BE2C (cell line): ENCODE measurements at regions not wholly inside any gene's neighbourhood (a gene's known extent, or its start where the extent isn't known, plus 50 kb on each side); places are given as distances from the start of the nearest gene placed in this dataset.

Experiments used
- DNase-seq: peaks from one replicate; pipeline ENCODE4 v3.0.0-alpha.2; 2020
- H3K27me3 ChIP-seq: fragments of 250-450 bp; sonication (Bioruptor Pico); 2 replicates; pipeline ENCODE4 v1.5.1; 2020; ENCODE audit warnings: mild to moderate bottlenecking
- H3K36me3 ChIP-seq: fragments of 250-450 bp; sonication (Bioruptor Pico); 2 replicates; pipeline ENCODE4 v1.5.1; 2020; ENCODE audit warnings: mild to moderate bottlenecking
- H3K4me1 ChIP-seq: fragments of 250-450 bp; sonication (Bioruptor Pico); 2 replicates; pipeline ENCODE4 v1.5.1; 2020
- H3K4me3 ChIP-seq: 2 replicates; pipeline ENCODE4 v1.5.1; 2011; ENCODE audit warnings: low read depth, low read length
- H3K9me3 ChIP-seq: fragments of 250-450 bp; sonication (Bioruptor Pico); 2 replicates; pipeline ENCODE4 v1.5.1; 2020
- TF ChIP-seq, protein P1 (sequence below): IDR thresholded peaks from 2 replicates; pipeline ENCODE4 v1.5.1; 2012; ENCODE audit warnings: mild to moderate bottlenecking, low read depth, low read length

DNA sequence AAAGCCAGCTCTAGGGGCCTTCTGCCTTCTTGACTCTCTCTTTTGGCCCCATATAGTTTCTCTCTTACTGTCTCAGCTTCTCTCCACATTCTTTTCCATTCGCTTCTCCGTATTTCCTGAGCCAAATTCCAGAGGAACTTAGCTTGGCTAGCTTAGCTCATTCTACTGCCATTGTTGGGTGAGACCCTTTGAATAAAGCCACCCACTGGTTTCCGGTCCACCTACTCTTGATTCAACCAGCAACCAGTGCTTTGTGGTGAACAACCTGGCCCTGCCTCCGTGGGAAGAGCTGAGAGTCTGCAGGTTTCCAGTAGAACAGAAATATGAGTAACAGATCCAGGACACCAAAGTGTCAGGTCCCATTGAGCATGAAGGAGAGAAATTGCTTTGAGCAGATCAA lies 81.3 kb upstream of the ARHGAP20 start:
- H3K36me3 ChIP-seq: no peaks in the 10 kb centered on the region
- no peaks in the 10 kb centered on the region for H3K4me1 ChIP-seq
- H3K4me3 ChIP-seq: no peak overlapping the region
- TF ChIP-seq, protein P1, sequence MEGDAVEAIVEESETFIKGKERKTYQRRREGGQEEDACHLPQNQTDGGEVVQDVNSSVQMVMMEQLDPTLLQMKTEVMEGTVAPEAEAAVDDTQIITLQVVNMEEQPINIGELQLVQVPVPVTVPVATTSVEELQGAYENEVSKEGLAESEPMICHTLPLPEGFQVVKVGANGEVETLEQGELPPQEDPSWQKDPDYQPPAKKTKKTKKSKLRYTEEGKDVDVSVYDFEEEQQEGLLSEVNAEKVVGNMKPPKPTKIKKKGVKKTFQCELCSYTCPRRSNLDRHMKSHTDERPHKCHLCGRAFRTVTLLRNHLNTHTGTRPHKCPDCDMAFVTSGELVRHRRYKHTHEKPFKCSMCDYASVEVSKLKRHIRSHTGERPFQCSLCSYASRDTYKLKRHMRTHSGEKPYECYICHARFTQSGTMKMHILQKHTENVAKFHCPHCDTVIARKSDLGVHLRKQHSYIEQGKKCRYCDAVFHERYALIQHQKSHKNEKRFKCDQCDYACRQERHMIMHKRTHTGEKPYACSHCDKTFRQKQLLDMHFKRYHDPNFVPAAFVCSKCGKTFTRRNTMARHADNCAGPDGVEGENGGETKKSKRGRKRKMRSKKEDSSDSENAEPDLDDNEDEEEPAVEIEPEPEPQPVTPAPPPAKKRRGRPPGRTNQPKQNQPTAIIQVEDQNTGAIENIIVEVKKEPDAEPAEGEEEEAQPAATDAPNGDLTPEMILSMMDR: no peak
- no peak for DNase-seq
- no peaks in the 10 kb centered on the region for H3K27me3 ChIP-seq
- H3K9me3 ChIP-seq: no peaks in the 10 kb centered on the region

- H3K9me3 ChIP-seq: no peaks in the 10 kb centered on the region
Measured at GRCh38 chr11:110791621-110792020, 79.4 kb upstream of the ARHGAP20 start.

DNA sequence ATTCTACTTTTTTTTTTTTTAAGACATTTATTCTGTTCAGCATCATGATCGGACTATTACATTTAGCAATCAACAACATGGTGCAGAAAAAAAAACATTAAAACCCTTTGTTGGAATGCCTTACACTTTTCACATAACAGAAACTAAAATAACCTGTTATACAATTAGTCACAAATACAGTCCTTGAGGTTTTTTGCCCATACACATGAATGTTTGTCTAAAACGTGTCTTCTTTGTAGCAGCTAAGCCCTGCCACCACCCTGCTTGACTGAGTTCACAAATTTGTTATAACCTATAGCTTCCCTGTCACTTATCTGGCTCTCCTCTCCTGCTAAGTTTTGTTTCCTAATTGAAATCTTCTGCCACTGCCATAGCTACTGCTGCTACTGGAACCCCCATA lies 75.4 kb upstream of the ARHGAP20 start:
- H3K4me3 ChIP-seq: no peak overlapping the region
- TF ChIP-seq, protein P1: no peak
- DNase-seq: no peak
- no peaks in the 10 kb centered on the region for H3K4me1 ChIP-seq
- H3K9me3 ChIP-seq: no peaks in the 10 kb centered on the region
- H3K36me3 ChIP-seq: no peaks in the 10 kb centered on the region
- H3K27me3 ChIP-seq: no peaks in the 10 kb centered on the region

More at GRCh38 chr11:110791621-110792020, 79.4 kb upstream of the ARHGAP20 start:
- DNase-seq: no peak
- no peak overlapping the region for H3K4me3 ChIP-seq
- H3K27me3 ChIP-seq: no peaks in the 10 kb centered on the region
- TF ChIP-seq, protein P1: no peak
- H3K4me1 ChIP-seq: no peaks in the 10 kb centered on the region
- no peaks in the 10 kb centered on the region for H3K36me3 ChIP-seq

- H3K27me3 ChIP-seq: no peaks in the 10 kb centered on the region
- H3K4me3 ChIP-seq: no peak overlapping the region
- H3K9me3 ChIP-seq: no peaks in the 10 kb centered on the region
- DNase-seq: no peak
- no peaks in the 10 kb centered on the region for H3K36me3 ChIP-seq
- H3K4me1 ChIP-seq: no peaks in the 10 kb centered on the region
- TF ChIP-seq, protein P1: no peak
Measured at GRCh38 chr11:110786226-110786902, 74.1 kb upstream of the ARHGAP20 start.

DNA sequence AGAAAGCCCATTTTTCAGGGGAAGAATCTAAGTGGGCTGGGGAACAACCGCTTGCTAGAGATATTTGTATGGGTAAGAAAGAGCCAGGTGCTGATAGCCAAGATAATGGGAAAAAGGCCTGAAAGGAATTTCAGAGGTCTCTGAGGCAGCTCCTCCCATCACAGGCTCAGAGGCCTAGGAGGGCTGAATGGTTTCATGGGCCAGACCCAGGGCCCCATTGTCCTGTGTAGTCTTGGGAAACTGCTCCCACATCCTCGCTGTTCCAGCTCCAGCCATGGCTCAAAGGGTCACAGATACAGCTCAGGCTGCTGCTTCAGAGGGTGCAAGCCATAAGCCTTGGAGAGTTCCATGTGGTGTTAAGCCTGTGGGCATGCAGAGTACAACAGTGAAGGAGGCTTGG lies 73.2 kb upstream of the ARHGAP20 start:
- TF ChIP-seq, protein P1: no peak
- Histone ChIP-seq H3K36me3 (no peaks in the 10 kb centered on the region), H3K27me3 (no peaks in the 10 kb centered on the region), H3K4me3 (no peak overlapping the region), H3K9me3 (no peaks in the 10 kb centered on the region), H3K4me1 (no peaks in the 10 kb centered on the region)
- DNase-seq: no peak

GRCh38 chr11:110782616-110783015 lies 70.4 kb upstream of the ARHGAP20 start:
- H3K4me1 ChIP-seq: no peaks in the 10 kb centered on the region
- no peaks in the 10 kb centered on the region for H3K27me3 ChIP-seq
- H3K4me3 ChIP-seq: no peak overlapping the region
- DNase-seq: no peak
- TF ChIP-seq, protein P1: no peak
- H3K36me3 ChIP-seq: no peaks in the 10 kb centered on the region
- no peaks in the 10 kb centered on the region for H3K9me3 ChIP-seq
